HG03025 (cell line): ENCODE measurements at regions not wholly inside any gene's neighbourhood (a gene's known extent, or its start where the extent isn't known, plus 50 kb on each side); places are given as distances from the start of the nearest gene placed in this dataset.

Source experiments
- ATAC-seq: cut with Tn5 transposase; IDR thresholded peaks from one replicate; pipeline ENCODE4 v1.9.1; 2021; ENCODE audit warnings: mild to moderate bottlenecking, moderate library complexity; ENCODE audit not compliant: unreplicated experiment, low FRiP score

- ATAC-seq, result no peak
Measured at GRCh38 chr12:92089559-92089958, 56.1 kb downstream of the BTG1 start.

DNA sequence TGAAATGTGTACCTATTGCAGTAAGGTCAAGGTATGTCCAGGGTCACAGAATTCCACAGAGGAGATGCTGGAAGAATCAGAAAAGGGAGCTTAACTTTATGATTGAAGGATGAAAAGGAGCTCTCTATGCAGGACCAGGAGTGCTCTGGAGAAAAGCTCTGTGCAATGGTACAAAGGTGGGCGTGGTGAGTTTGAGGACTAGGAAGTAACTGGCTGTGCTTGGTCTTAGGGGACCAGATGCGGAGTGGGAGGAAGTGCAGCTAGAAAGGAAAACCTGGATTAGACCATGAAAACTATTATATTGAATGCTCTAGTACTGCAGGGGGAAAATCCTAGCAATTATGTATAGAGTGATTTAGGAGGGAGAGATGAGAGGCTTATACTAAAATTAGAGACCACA is 56.8 kb downstream of the BTG1 start:
- ATAC-seq, result no peak

DNA sequence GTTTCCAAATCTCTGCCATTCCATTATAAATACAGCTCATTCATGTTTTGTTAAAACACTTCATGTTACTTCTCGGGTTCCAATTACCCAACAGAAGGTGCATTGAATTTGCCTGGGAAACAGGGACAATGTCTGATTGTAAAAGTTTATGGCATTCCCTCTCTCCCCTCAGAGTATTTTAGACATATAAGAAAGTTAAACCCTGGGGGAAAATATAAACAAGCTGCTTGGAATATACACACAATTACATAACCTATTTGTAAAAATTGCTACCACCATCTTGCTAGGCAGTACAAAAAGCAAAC is 60.0 kb downstream of the BTG1 start:
- ATAC-seq, result no peak

DNA sequence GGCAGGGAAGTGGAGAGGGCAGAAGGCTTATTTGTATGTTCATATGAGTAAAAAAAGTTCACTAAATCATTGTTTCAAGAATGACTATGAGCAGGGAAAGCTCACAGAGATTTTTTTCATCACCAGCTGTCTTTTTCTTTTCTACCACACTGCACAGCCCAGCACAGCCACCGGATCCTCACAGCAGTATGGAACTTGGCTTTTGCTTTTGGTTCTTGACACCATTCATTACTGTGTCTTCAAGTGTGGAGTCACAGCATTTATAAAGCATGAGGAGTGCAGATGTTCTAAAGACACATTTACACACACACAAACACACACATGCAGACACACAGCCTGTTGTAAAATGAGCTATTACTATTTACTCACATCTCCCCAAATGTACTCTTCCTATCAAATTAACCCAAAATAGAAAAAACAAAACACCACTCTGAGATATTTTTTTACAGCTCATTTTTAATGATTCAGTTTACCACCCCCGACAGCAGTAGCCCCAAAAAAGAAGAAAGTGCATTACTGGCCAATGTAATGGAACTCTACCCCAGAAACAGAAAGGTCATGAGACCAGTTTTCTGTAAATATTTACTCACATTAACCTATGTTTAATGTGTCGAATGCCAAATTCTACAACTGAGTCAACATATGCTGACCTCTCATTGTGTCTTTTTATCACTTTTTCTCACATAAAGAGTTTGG is 60.5 kb downstream of the BTG1 start:
- ATAC-seq, result no peak

GRCh38 chr12:92080911-92081285 is 64.7 kb downstream of the BTG1 start:
- ATAC-seq, result no peak

- no peak for ATAC-seq
Measured at GRCh38 chr12:92079054-92079385, 66.6 kb downstream of the BTG1 start.

GRCh38 chr12:92078167-92079053 is 67.2 kb downstream of the BTG1 start:
- no peak for ATAC-seq

DNA sequence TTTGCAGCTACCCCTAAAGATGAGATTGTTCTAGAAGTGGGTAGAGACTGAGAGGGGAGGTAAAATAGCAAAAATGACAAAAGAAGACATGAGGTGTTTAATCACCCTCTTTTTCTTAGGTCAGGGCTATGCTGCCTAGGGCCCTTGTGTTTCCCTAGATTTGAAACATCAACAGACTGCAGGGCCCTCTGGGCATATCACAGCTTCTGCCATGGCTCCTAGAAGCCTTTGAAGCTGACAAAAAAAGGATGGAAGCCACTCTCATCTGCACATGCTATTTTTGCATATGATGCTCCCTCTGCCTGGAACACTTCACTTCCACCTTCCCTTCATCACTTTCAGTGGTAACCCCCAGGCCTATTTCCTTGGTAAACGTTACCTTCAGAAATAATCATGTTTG is 68.1 kb downstream of the BTG1 start:
- no peak for ATAC-seq

DNA sequence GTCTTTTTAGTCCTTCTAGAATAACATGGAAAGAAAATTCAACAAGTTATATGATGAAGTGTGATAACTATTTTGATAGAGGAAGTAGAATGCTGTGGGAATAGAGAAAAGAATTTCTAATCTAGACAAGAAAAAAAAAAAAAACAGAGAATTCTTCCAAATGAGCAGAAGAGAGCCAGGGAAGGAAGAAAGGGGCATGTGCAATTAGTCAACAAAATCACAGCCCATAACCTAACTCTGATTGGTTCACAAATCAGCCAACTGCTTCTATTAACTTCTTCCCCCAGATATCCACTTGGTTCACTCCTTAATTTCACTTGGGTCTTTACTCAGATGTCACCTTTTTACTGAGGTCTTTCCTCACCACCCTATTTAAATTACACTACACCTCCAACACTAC is 69.5 kb downstream of the BTG1 start:
- ATAC-seq, result no peak

DNA sequence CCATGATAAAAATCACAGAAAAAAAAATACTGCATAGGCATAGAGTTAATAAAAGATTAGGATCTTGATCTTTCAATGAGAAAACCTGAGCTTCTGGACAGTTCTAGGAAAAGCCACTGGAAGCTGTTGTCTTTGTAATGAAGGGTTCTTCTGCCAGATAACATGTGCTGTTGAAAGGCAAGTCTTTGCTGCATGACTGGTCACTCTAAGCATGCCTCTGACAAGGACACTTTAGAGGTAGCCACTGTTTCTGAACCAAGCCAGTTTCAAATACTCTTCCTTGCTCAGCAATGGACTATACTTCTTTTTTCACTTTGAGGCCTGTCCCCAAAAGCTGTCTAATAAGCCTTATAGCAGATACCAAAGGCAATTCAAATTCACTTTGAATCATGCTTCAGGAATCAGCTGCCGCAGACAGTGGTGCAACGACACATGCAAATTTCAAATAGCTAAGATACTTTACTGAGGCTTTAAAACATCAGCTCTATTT is 70.2 kb downstream of the BTG1 start:
- ATAC-seq, result no peak

GRCh38 chr12:92074889-92075288 is 70.8 kb downstream of the BTG1 start:
- no peak for ATAC-seq

DNA sequence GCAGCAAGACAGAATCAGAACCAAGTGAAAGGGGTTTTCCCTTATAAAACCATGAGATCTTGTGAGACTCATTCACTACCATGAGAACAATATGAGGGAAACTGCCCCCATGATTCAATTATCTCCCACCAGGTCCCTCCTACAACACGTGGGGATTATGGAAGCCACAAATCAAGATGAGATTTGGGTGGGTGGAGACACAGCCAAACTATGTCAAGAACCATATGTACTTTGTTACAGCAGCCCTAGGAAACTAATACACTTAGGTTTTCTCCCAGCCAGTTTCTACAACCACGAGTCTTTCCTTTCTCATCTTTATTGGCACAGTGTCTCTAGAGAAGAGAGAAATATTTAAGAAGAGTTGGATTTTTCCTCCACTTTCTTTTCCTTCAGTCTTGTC is 72.6 kb downstream of the BTG1 start:
- ATAC-seq, result no peak

- no peak for ATAC-seq
Measured at GRCh38 chr12:92072112-92072511, 73.5 kb downstream of the BTG1 start.

DNA sequence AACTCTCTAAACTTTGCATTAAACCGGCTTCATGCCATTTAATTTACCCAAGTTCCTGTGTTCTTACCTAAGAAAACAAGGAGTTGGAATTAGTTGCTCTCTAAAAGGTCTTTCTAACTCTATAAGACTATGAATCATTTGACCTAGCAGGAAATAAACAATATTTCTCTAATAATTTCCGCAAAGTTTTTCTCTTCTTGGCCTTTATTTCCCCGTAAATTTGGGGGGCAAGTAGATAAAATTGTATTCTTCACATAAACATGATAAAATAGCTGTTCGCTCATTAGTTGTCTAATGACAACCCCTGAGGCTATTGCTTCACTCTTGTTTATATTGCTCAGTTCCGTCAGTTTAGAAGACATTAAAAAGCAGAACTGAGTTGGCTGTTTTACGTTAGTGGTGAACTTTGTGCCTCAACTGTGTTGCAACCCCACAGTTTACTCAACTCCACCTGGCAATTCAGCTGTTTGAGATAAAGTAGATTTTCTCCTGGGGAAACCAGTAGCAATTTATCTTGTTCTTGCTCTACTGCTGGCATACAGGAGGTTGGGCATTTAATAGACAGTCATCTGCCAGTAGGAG is 74.7 kb downstream of the BTG1 start:
- ATAC-seq, result no peak

- no peak for ATAC-seq
Measured at GRCh38 chr12:92070054-92070863, 75.4 kb downstream of the BTG1 start.

- ATAC-seq, result no peak
Measured at GRCh38 chr12:92068459-92068858, 77.2 kb downstream of the BTG1 start.

DNA sequence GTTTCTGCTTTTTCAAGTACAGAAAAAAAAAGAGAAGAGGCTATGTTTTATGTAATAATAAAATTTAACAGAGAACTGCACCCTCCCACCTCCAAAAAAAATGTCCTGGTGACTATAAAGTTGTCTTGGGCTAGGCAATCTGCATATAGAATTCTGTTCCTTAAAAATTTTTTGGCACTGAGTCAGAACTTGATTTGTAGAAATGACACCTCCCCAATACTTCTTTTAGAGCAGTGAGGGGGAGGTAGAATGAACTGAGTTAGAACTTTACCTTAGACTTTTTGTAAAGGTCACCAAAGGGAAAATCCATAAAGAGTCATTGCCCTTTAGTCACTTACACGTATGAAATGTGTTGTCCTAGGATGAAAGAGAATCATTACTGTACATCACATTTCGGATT is 80.0 kb downstream of the BTG1 start:
- no peak for ATAC-seq

- peak; percentile 64 for ATAC-seq
Measured at GRCh38 chr12:92065018-92065499, 80.6 kb downstream of the BTG1 start.

DNA sequence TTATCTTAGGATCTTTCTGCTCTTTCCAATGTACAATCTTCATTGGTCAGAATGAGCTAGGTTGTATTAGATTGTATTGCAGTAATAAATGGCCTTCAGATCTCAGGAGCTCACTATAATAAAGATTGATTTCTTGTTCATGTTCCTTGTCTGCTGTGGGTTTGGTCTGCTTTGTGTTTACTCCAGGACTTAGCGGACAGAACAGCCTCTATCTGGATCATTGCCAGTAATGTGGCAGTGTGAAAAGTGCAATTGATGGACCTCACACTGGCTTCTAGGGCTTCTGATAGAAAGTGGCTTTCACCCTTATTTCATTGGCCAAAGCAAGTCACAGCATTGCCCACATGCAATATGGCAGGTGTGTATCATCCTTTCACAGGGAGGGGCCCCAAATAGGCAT is 81.2 kb downstream of the BTG1 start:
- no peak for ATAC-seq

GRCh38 chr12:92063641-92064040 is 82.0 kb downstream of the BTG1 start:
- no peak for ATAC-seq
